ENCODE measurements at regions not wholly inside any gene's neighbourhood (a gene's known extent, or its start where the extent isn't known, plus 50 kb on each side); places are given as distances from the start of the nearest gene placed in this dataset.

DNA sequence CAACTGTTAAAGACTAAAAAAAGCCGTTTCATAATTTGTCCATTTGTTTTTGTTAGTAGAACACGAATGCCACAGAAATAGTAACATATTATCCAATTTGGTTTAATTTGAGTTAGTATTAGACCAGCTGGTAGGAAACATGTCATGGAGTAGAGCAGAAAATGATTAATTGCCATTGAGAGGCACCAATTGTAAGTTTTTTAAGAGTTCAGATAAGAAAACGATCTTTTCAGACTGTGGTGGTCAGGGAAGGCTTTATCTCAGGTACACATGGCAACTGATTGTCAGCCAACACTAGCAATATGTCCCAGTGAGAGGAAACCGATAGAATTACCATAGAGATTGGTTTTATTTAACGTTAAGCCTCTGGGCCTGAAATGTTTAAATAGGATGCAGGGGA, 438.2 kb upstream of the MAP2 start:
- TF ChIP-seq, protein P1, sequence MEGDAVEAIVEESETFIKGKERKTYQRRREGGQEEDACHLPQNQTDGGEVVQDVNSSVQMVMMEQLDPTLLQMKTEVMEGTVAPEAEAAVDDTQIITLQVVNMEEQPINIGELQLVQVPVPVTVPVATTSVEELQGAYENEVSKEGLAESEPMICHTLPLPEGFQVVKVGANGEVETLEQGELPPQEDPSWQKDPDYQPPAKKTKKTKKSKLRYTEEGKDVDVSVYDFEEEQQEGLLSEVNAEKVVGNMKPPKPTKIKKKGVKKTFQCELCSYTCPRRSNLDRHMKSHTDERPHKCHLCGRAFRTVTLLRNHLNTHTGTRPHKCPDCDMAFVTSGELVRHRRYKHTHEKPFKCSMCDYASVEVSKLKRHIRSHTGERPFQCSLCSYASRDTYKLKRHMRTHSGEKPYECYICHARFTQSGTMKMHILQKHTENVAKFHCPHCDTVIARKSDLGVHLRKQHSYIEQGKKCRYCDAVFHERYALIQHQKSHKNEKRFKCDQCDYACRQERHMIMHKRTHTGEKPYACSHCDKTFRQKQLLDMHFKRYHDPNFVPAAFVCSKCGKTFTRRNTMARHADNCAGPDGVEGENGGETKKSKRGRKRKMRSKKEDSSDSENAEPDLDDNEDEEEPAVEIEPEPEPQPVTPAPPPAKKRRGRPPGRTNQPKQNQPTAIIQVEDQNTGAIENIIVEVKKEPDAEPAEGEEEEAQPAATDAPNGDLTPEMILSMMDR (conservative IDR thresholded peaks at IDR 0.05), result no peak
- no peak for TF ChIP-seq ZFX (IDR thresholded peaks at IDR 0.05)
